Endothelial cell of umbilical vein (primary cell): ENCODE measurements at regions not wholly inside any gene's neighbourhood (a gene's known extent, or its start where the extent isn't known, plus 50 kb on each side); places are given as distances from the start of the nearest gene placed in this dataset.

Source experiments
- CTCF ChIP-seq, 2 donors: IDR thresholded peaks; 1 replicate in 1 of 2; 2 replicates in 1 of 2; pipeline ENCODE4 v1.5.1; 2011; ENCODE audit warnings: low read length in 2 of 2, mild to moderate bottlenecking in 2 of 2, moderate library complexity in 2 of 2, control low read depth in 1 of 2, inconsistent platforms in 1 of 2, low read depth in 1 of 2; ENCODE audit not compliant: insufficient read depth in 1 of 2; ENCODE audit errors: extremely low read depth in 1 of 2
- EZH2 ChIP-seq: IDR thresholded peaks from 2 replicates; pipeline ENCODE4 v1.6.1; 2012; ENCODE audit warnings: borderline replicate concordance, low read depth, mild to moderate bottlenecking, moderate library complexity, low read length, inconsistent platforms; ENCODE audit not compliant: severe bottlenecking
- JUN ChIP-seq: IDR thresholded peaks from 2 replicates; pipeline ENCODE4 v1.6.1; 2011; ENCODE audit warnings: borderline replicate concordance, low read depth; ENCODE audit not compliant: insufficient read length, insufficient read depth
- POLR2A ChIP-seq: IDR thresholded peaks from 2 replicates; pipeline ENCODE4 v1.6.1; 2012; ENCODE audit warnings: low read depth, mild to moderate bottlenecking, control low read depth, low read length
- POLR2AphosphoS5 ChIP-seq: IDR thresholded peaks from 2 replicates; pipeline ENCODE4 v1.6.1; 2012; ENCODE audit warnings: low read depth, mild to moderate bottlenecking, control low read depth, low read length, moderate library complexity; ENCODE audit not compliant: insufficient read depth

GRCh38 chr2:144959416-144959815 is 439.5 kb upstream of the ZEB2 start:
- TF ChIP-seq POLR2A (no peak), EZH2 (no peak), POLR2AphosphoS5 (no peak), CTCF (IDR thresholded peaks at IDR 0.05; ENCODE audit: extremely low read depth in 1 of 2, insufficient read depth in 1 of 2, low read depth in 1 of 2, low read length in 2 of 2) (no peak), JUN (no peak)
